Thyroid gland (tissue), 4 donors: ENCODE measurements at regions not wholly inside any gene's neighbourhood (a gene's known extent, or its start where the extent isn't known, plus 50 kb on each side); places are given as distances from the start of the nearest gene placed in this dataset.

Experiments used
- CTCF ChIP-seq, 6 experiments: fragments of 200-600 bp in 3 of 6; fragments of 450-650 bp in 3 of 6; sonication (generic) in 3 of 6; IDR thresholded peaks; one replicate each; pipeline ENCODE4 v1.5.1; 2016 to 2019; ENCODE audit warnings: antibody characterized with exemption in 6 of 6, mild to moderate bottlenecking in 2 of 6, inconsistent platforms in 1 of 6, moderate library complexity in 1 of 6
- POLR2A ChIP-seq, 2 donors: fragments of 450-650 bp; IDR thresholded peaks; one replicate each; pipeline ENCODE4 v1.6.1; 2017; ENCODE audit warnings: antibody characterized with exemption in 2 of 2, mild to moderate bottlenecking in 2 of 2, moderate library complexity in 1 of 2

GRCh38 chr13:73859841-73860240, 274.4 kb downstream of the KLF12 start:
- no peak for TF ChIP-seq POLR2A (IDR thresholded peaks at IDR 0.05)
- no peak for TF ChIP-seq CTCF (IDR thresholded peaks at IDR 0.05)
